Neural cell (in vitro differentiated cells): ENCODE measurements at regions not wholly inside any gene's neighbourhood (a gene's known extent, or its start where the extent isn't known, plus 50 kb on each side); places are given as distances from the start of the nearest gene placed in this dataset.

Experiments used
- H2AFZ ChIP-seq: fragments of 200-600, 300-800 bp; sonication (generic), shearing (Covaris generic); 2 replicates; pipeline ENCODE4 v1.6.0; 2014; ENCODE audit warnings: low read depth, mild to moderate bottlenecking, antibody characterized with exemption, low read length, moderate library complexity
- H3F3A ChIP-seq: fragments of 200-600 bp; shearing (Covaris generic); 2 replicates; pipeline ENCODE4 v1.6.1; 2016; ENCODE audit warnings: mild to moderate bottlenecking, moderate library complexity, mixed read lengths, antibody characterized with exemption, low read length; ENCODE audit not compliant: insufficient read depth, poor library complexity, severe bottlenecking
- H3K27ac ChIP-seq: fragments of 200-600, 300-800 bp; sonication (generic), shearing (Covaris generic); 2 replicates; pipeline ENCODE4 v1.5.1; 2014; ENCODE audit warnings: mild to moderate bottlenecking, low read length, moderate library complexity
- H3K27me3 ChIP-seq: fragments of 300-800, 200-600 bp; sonication (generic), shearing (Covaris generic); 2 replicates; pipeline ENCODE4 v1.6.0; 2014; ENCODE audit warnings: mild to moderate bottlenecking, low read depth, low read length, moderate library complexity; ENCODE audit not compliant: insufficient read depth
- H3K36me3 ChIP-seq: fragments of 300-800, 200-600 bp; sonication (generic), shearing (Covaris generic); 2 replicates; pipeline ENCODE4 v1.5.1; 2014; ENCODE audit warnings: mild to moderate bottlenecking, antibody characterized with exemption, low read length, moderate library complexity; ENCODE audit not compliant: insufficient read depth
- H3K4me2 ChIP-seq: fragments of 300-800, 200-600 bp; sonication (generic), shearing (Covaris generic); 2 replicates; pipeline ENCODE4 v1.6.0; 2014; ENCODE audit warnings: mild to moderate bottlenecking, low read length
- H3K4me3 ChIP-seq: fragments of 300-800, 200-600 bp; sonication (generic), shearing (Covaris generic); 2 replicates; pipeline ENCODE4 v1.5.1; 2014; ENCODE audit warnings: mild to moderate bottlenecking, low read length, moderate library complexity
- H3K79me2 ChIP-seq: fragments of 200-600 bp; shearing (Covaris generic); replicated peaks from 2 replicates; pipeline ENCODE4 v1.6.0; 2014; ENCODE audit warnings: mild to moderate bottlenecking, low read length, moderate library complexity; ENCODE audit not compliant: insufficient read depth
- H3K9ac ChIP-seq: fragments of 300-800, 200-600 bp; sonication (generic), shearing (Covaris generic); 2 replicates; pipeline ENCODE4 v1.6.1; 2016; ENCODE audit warnings: mild to moderate bottlenecking, low read length, mixed read lengths
- H3K9me2 ChIP-seq: fragments of 200-600 bp; shearing (Covaris generic); 2 replicates; pipeline ENCODE4 v1.6.1; 2016; ENCODE audit warnings: mild to moderate bottlenecking, low read length, mixed read lengths; ENCODE audit not compliant: insufficient read depth
- H3K9me3 ChIP-seq: fragments of 200-600, 300-800 bp; sonication (generic), shearing (Covaris generic); 2 replicates; pipeline ENCODE4 v1.6.1; 2016; ENCODE audit warnings: mild to moderate bottlenecking, mixed run types, low read length, moderate library complexity, mixed read lengths
- H4K20me1 ChIP-seq: fragments of 200-600 bp; shearing (Covaris generic); 2 replicates; pipeline ENCODE4 v1.6.1; 2016; ENCODE audit warnings: mild to moderate bottlenecking, mixed run types; ENCODE audit not compliant: insufficient read depth
- CTCF ChIP-seq: fragments of 450-650 bp; IDR thresholded peaks from 2 replicates; pipeline ENCODE4 v1.5.1; 2014; ENCODE audit warnings: antibody characterized with exemption, mild to moderate bottlenecking, moderate library complexity; ENCODE audit not compliant: poor library complexity, severe bottlenecking
- EP300 ChIP-seq: fragments of 450-650 bp; conservative IDR thresholded peaks from 2 replicates; pipeline ENCODE4 v1.6.1; 2014; ENCODE audit warnings: antibody characterized with exemption, mild to moderate bottlenecking, moderate library complexity; ENCODE audit not compliant: poor library complexity, severe bottlenecking
- EZH2 ChIP-seq: fragments of 200-600, 300-800 bp; shearing (Covaris generic), sonication (generic); IDR thresholded peaks from 2 replicates; pipeline ENCODE4 v1.6.1; 2014; ENCODE audit warnings: antibody characterized with exemption, low read length, borderline replicate concordance, mild to moderate bottlenecking; ENCODE audit not compliant: insufficient read depth, poor library complexity, severe bottlenecking
- MXI1 ChIP-seq: fragments of 450-650 bp; conservative IDR thresholded peaks from 2 replicates; pipeline ENCODE4 v1.6.1; 2014; ENCODE audit warnings: antibody characterized with exemption, mild to moderate bottlenecking; ENCODE audit not compliant: poor library complexity, severe bottlenecking
- POLR2AphosphoS5 ChIP-seq: IDR thresholded peaks from 2 replicates; pipeline ENCODE4 v1.6.1; 2012
- RAD21 ChIP-seq: fragments of 450-650 bp; conservative IDR thresholded peaks from 2 replicates; pipeline ENCODE4 v1.6.1; 2014; ENCODE audit warnings: antibody characterized with exemption, mild to moderate bottlenecking, moderate library complexity
- REST ChIP-seq: IDR thresholded peaks from 2 replicates; pipeline ENCODE4 v1.6.1; 2012; ENCODE audit warnings: borderline replicate concordance
- SMC3 ChIP-seq: fragments of 450-650 bp; conservative IDR thresholded peaks from 2 replicates; pipeline ENCODE4 v1.6.1; 2014; ENCODE audit warnings: antibody characterized with exemption, mild to moderate bottlenecking, moderate library complexity; ENCODE audit not compliant: poor library complexity
- TAF1 ChIP-seq: IDR thresholded peaks from 2 replicates; pipeline ENCODE4 v1.6.1; 2012; ENCODE audit warnings: low read depth

- no peak overlapping the region for H2AFZ ChIP-seq
- H3K27ac ChIP-seq, result no peak overlapping the region
- no peak overlapping the region for H3K4me2 ChIP-seq
- no peak overlapping the region for H3K4me3 ChIP-seq
- H4K20me1 ChIP-seq, result no peaks in the 10 kb centered on the region
- no peaks in the 10 kb centered on the region for H3K9me2 ChIP-seq
- no peak for TF ChIP-seq MXI1
- TF ChIP-seq EZH2, result no peak
- no peak for TF ChIP-seq CTCF
- no peak for TF ChIP-seq EP300
- TF ChIP-seq SMC3, result no peak
- TF ChIP-seq TAF1, result no peak
- no peak for TF ChIP-seq REST
- TF ChIP-seq RAD21, result no peak
- no peak for TF ChIP-seq POLR2AphosphoS5
- no peaks in the 10 kb centered on the region for H3K36me3 ChIP-seq
- no peaks in the 10 kb centered on the region for H3K79me2 ChIP-seq
- H3K27me3 ChIP-seq, result no peaks in the 10 kb centered on the region
- no peak overlapping the region for H3K9ac ChIP-seq
- H3F3A ChIP-seq, result no peaks in the 10 kb centered on the region
- H3K9me3 ChIP-seq, result no peaks in the 10 kb centered on the region
Observed at GRCh38 chr16:9660898-9661297, 521.3 kb downstream of the GRIN2A start.

GRCh38 chr16:9661336-9662017 lies 520.8 kb downstream of the GRIN2A start:
- Histone ChIP-seq H3K36me3 (no peaks in the 10 kb centered on the region), H3K27ac (no peak overlapping the region), H3K4me2 (no peak overlapping the region), H2AFZ (no peak overlapping the region), H4K20me1 (no peaks in the 10 kb centered on the region), H3K79me2 (no peaks in the 10 kb centered on the region), H3K4me3 (no peak overlapping the region), H3K27me3 (no peaks in the 10 kb centered on the region), H3K9ac (no peak overlapping the region), H3K9me3 (no peaks in the 10 kb centered on the region), H3K9me2 (no peaks in the 10 kb centered on the region), H3F3A (no peaks in the 10 kb centered on the region)
- no peak for TF ChIP-seq RAD21
- TF ChIP-seq EZH2, result no peak
- no peak for TF ChIP-seq CTCF
- TF ChIP-seq REST, result no peak
- TF ChIP-seq TAF1, result no peak
- no peak for TF ChIP-seq MXI1
- no peak for TF ChIP-seq SMC3
- no peak for TF ChIP-seq EP300
- no peak for TF ChIP-seq POLR2AphosphoS5
